ENCODE measurements at regions not wholly inside any gene's neighbourhood (a gene's known extent, or its start where the extent isn't known, plus 50 kb on each side); places are given as distances from the start of the nearest gene placed in this dataset.

DNA sequence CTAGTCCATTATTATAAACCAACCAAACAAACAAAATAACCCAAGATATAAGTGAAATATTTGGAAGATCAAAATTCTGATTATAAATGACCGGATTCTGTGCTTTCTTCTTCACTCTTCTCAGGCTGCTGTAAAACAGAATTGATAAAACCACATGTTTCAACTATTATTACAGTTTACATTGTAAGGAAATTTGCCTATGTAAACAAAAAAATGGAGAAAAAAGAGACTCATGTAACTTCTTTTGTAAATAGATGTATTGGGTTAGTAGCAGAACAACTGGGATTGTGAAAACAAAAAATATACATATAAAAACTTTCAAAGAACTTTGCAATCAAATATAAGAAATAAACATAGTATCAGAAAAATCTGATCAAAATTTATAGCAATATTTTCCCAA, 295.2 kb upstream of the CCDC179 start:
- TF ChIP-seq, protein P1, sequence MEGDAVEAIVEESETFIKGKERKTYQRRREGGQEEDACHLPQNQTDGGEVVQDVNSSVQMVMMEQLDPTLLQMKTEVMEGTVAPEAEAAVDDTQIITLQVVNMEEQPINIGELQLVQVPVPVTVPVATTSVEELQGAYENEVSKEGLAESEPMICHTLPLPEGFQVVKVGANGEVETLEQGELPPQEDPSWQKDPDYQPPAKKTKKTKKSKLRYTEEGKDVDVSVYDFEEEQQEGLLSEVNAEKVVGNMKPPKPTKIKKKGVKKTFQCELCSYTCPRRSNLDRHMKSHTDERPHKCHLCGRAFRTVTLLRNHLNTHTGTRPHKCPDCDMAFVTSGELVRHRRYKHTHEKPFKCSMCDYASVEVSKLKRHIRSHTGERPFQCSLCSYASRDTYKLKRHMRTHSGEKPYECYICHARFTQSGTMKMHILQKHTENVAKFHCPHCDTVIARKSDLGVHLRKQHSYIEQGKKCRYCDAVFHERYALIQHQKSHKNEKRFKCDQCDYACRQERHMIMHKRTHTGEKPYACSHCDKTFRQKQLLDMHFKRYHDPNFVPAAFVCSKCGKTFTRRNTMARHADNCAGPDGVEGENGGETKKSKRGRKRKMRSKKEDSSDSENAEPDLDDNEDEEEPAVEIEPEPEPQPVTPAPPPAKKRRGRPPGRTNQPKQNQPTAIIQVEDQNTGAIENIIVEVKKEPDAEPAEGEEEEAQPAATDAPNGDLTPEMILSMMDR (conservative IDR thresholded peaks at IDR 0.05; ENCODE audit: low read depth, low read length), result no peak
- no peak for TF ChIP-seq EZH2 (IDR thresholded peaks at IDR 0.05; ENCODE audit: borderline replicate concordance, low read depth, low read length, poor library complexity, severe bottlenecking)
